ENCODE measurements at regions not wholly inside any gene's neighbourhood (a gene's known extent, or its start where the extent isn't known, plus 50 kb on each side); places are given as distances from the start of the nearest gene placed in this dataset.

- TF ChIP-seq, protein P1, sequence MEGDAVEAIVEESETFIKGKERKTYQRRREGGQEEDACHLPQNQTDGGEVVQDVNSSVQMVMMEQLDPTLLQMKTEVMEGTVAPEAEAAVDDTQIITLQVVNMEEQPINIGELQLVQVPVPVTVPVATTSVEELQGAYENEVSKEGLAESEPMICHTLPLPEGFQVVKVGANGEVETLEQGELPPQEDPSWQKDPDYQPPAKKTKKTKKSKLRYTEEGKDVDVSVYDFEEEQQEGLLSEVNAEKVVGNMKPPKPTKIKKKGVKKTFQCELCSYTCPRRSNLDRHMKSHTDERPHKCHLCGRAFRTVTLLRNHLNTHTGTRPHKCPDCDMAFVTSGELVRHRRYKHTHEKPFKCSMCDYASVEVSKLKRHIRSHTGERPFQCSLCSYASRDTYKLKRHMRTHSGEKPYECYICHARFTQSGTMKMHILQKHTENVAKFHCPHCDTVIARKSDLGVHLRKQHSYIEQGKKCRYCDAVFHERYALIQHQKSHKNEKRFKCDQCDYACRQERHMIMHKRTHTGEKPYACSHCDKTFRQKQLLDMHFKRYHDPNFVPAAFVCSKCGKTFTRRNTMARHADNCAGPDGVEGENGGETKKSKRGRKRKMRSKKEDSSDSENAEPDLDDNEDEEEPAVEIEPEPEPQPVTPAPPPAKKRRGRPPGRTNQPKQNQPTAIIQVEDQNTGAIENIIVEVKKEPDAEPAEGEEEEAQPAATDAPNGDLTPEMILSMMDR (IDR thresholded peaks at IDR 0.05), result no peak
- TF ChIP-seq POLR2A (IDR thresholded peaks at IDR 0.05), result no peak
Measured at GRCh38 chr6:74632196-74632875, 573.5 kb downstream of the COL12A1 start.

All from stomach (tissue), 4 donors.